GM18520 (cell line): ENCODE measurements at regions not wholly inside any gene's neighbourhood (a gene's known extent, or its start where the extent isn't known, plus 50 kb on each side); places are given as distances from the start of the nearest gene placed in this dataset.
A peak's percentile ranks its signal among the peaks of the same experiment; 100 is the strongest.

Experiments used
- ATAC-seq: cut with Tn5 transposase; IDR thresholded peaks from one replicate; pipeline ENCODE4 v1.9.1; 2021; ENCODE audit not compliant: unreplicated experiment

DNA sequence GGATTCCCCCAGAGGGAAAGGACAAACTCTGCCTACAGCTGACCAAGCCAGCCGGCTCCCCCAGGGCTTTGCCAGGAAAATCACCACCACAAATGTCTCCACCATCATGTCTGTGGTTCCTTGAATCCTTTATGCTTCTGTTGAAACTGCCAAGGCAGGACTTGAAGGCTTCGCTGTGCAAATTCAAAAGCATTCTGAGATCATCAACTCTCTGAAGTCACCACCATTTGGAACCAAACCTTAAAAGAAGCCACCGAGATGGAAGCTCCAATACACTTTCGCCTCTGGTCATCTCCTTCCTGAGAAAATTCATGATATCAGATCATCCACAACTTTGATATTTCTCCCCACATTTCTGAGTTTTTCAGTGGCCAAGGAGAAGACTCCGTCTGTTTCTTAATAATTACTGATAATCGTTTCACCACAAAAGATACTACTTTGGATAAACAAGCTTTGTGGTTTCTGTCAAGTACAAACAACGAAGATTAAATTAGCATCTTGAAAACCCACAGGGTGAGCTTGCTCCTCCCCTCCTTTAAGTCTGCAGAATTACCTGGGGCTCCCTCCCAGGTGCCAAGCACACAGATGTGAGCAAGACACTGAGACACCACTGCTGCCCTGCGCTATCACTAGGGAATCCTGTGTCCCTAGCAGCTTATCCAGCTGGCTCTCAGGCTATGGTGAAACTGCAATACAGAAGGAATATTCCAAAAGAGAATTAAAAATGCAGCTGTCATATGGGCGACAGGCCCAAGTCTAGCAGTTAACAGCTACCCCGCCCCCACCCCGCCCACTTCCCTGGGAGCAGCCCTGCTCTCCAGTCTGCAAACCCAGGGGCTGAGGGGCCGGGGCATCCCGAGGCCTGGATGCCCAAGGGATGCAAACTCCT is 125.0 kb upstream of the TBL1X start:
- no peak for ATAC-seq

DNA sequence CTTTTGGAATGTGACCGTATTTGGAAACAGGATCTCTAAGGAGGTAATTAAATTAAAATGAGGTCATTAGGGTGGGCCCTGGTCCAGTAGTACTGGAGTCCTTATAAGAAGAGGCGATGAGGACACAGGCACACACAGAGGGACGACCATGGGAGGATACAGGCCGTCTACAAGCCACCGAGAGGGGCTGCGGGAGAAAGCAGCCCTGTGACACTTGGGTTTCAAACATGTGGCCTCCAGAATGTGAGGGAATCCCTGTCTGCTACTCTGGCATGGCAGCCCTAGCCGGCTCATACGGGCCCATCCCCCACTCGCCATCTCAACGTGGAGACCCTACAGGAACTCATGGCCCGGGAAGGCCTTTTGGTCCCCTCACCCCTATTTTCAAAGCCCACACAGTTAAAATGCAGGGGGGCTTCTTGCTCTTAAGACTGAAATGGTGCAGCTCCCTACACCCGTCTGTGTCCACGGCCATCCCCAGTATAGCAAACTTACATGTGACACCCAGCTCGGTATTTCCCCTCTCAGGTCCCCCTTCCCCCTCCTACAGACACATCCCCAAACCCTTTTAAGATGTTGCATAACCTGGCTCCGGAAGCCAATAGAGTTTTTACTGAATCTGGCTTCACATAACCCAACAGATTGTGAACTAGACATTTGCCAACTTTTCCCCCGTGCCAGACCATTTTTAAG is 124.1 kb upstream of the TBL1X start:
- no peak for ATAC-seq

DNA sequence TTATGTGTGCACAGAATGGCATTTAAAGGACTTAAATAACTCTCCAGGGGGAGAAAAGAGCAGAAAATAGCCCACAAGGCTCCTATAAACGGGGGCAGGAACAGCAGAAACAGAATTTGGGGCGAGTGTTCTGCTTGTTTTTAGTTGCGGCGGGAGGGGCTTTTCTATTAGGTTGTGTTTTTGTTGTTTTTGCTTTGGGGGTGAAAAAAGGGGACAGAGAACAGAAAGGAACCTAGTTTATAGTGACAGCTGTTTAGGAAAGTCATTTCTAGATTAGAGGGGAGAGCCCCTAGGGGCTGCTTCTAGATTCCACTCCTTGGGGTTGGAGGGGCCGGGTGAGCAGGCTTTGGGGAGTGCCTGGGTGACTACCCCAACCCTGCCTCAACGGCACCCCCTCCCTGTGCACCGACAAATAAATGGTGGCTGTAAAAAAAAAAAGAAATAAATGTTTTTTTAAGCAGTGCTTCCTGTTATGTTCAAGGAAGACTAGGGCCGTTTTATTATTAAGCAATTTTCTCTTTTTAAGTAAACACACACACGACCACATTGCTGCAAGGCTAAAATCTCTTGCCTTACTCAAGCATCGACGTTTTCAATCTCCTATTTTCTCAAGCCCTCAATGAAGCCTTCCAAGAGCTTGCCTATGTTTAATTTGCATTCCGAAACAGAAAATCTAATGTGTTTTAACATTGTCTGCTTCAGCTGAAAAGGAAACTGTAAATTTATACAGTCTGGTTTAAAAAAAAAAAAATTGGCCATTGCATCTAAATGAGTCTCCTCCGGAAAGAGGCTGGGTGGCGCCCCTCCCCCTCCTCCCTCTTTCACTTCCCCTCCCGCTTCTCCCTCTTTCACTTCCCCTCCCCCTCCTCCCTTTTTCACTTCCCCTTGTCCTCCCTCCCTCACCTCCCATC is 123.3 kb upstream of the TBL1X start:
- peak; percentile 75 for ATAC-seq

DNA sequence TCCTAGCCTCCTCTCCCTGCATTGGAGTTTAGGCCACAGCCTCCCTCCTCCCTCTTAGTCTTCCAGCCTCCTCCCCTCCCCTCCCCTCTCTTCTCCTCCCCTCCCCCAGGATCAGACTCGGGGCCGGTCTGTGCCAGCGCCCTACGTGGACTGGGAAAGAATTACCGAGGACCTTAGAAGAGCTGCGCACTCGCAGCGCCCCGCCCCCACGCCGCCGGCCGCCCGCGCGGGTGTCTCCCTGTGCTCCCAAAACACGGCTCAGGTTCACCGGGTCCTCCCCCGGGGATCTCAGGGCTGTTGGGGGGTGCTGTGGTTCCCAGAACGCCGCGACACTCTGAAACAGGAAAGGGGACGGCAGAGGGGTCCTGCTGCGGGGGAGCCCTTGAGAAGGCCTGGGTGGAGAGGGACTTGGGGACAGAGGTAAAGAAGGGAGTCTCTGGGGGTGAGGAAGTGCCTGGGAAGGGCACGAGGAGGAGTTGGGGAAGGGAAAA is 122.3 kb upstream of the TBL1X start:
- no peak for ATAC-seq

DNA sequence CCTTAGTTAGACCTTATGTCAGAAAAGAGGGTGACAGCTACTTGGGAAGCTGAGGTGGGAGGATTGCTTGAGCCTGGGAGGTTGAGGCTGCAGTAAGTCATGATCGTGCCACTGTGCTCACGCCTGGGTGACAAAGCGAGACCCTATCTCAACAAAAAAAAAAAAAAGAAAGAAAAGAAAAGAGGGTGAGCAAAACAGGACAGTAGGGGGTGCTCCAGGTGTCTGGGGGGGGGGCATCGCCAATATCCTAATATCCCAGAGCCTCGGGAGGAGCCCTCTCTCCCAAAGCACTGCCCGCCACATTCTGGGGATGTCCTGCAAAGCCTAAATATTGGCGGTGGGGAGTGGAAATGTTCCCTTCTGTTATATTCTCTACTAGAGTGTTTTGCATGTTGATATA is 120.9 kb upstream of the TBL1X start:
- no peak for ATAC-seq

DNA sequence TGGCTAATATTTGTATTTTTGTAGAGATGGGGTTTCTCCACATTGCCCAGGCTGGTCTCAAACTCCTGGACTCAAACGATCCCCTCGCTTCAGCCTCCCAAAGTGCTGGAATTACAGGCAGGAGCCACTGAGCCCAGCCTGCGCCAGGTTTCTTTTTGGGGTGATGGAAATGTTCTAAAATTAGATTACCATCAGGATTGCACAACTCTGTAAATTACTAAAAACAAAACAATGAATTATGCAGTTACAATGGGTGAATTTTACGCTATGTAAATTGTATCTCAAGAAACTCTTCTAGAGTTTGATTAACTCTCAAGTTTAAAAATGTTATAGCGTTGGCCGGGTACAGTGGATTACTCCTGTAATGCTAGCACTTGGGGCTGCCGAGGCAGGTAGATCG is 118.9 kb upstream of the TBL1X start:
- no peak for ATAC-seq

DNA sequence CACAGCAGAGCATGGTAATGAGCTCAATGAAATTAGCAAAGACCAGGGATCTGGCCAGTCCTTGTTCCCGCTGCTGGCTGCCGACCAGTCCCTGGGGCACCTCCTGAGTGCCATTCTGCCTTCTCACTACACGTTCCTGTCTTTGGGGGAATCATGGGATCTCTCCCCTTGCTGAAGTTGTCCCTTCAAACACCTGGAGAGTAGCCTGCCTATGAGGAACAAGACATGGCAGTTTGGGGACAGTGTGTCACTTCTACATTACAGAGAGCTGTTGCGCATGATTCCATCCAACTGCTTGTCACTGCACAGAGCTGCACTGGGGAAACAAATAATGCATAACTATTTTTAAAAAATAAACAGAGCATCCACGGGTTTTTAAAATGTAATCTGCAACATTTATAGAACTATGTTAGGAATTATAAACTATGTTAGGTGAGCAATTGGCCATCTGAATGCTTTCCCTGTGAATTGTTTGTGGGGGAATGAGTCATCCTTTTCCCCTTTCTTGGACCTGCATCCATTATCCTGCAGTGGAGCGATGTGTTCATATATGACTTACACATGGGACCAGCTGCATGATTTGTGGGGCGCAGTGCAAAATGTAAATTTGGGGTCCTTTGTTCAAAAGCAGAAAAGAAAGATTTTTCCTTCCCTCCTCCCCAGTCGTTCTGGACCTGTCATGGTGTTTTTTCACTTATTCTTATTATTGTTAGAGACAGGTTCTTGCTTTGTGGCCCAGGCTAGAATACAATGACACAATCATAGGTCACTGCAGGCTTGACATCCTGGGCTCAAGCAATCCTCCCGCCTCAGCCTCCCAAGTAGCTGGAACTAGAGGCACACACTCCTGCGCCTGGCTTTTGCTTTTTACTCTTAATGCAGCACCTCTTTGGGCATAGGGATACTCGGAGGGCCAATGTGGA is 115.0 kb upstream of the TBL1X start:
- no peak for ATAC-seq

DNA sequence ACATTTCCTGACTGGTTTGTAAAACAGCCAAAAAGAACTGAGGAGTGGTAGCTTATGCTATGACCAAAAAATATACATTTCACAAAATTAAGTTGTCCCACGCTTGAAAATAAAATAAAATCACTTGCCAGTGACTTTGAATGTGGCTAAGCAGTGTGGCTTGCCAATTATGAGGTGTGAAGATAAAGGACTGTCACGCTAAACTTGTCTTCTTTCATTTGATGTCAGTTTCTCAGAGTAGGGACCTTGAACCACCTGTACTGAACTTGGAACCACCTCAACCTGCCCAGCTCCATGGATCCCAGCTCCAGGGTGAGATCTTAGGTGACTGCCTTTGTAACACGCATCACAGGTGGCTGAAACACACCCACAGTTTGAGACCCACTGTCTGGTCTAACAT is 113.7 kb upstream of the TBL1X start:
- no peak for ATAC-seq

DNA sequence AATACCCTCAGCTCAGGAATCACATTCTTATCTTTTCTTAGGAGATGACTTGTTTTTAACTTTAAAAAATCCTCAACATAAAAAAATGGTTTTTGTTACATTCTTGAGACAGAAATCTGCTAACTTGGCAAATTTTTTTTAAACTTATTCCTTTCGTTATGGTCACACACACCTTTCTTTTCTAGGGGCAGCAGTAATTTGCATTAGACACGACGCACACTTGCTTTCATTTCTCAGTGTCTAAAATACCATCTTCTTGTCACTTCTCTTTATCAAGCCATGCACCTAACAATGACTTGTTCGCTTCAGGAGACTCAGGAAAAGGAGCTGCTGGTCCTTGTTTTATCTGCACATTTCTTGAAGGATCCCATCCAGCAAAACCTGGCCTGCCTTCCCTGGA is 112.6 kb upstream of the TBL1X start:
- peak; percentile 27 for ATAC-seq

DNA sequence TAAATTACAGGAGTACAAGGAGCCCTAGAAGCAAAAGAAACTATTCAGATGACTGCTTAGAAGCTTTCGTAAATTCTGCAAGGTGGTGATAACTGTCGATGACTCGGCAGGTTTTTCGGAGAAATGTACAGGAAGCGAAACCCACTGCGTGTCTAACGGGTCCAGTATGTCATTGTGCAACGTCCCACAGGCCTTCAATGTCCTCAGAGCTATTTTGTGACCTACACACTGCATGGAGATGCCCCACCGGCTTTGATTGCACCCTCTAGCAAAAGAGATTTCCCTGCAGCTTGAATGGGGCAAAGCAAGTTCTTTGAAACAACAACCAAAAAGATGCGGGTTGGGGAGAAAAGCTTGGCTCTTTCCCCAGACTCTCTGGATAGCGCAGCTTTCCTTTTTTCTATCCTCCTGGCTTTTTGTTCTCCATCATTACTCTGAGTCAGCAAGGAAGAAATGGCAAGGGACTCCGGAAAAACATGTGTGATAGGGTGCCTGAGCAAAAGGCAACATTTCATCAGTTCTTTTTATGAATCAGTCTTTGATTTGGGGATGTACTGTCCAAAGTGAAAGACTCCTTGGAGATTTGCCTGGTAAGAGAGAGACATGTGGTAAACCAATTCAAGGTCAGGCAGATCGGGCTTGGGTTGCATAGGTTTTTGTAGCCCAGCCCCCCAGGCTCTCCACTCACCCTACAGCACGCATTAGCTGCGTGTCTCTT is 112.0 kb upstream of the TBL1X start:
- ATAC-seq = peak; percentile 49

DNA sequence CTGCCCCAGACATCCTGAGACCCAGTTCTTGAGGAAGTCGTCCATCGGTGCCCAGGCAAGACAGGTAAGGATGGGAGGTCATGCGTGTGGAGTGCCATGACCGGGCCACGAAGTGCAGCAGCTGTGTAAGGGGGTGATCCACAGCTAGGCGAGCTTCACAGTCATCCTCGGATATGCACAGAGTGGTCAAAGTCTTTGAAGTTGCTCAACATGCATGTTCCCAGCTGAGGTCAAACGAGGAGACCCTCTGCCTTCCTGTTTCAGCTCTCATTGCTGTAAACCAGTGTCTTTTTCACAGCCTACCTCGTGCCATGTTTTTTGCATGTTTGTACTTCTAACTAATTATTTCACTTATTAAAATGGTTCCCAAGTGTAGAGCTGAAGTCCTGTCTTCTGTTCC is 109.9 kb upstream of the TBL1X start:
- no peak for ATAC-seq

DNA sequence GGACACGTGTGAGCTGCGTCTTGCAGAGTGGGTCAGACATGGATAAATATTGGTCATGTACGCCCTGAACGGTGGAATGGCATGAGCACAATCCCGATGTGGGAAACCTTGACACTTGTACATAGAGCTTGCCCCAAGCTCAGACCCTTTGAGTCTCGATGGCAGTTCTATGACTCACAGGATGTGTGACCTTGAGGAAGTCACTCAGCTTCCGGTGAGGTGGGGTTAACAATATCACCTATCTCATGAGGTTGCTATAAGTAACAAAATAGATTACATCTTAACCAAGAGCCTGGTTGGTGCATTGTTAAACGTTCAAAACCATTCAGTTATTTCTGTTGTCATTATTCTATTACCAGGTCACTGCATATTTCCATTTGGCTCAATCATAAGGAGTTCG is 109.1 kb upstream of the TBL1X start:
- no peak for ATAC-seq

DNA sequence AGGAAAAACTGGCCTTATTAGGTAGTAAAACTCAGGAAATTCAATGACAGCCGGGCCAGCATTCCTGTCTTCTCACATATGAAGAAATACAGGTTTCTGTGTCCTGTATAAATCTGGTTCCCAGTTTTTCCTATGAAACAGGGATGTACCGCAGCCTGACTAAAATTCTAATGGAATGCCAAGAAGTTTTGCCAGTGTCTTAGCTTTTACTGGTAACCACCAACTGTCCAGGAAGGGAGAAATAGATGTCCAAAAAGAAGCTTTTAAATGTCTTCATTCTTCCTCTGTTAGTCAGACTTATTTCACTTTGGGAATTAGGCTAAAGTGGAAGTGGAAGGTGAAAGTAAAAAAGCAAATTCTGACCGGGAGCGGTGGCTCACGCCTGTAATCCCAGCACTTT is 108.0 kb upstream of the TBL1X start:
- no peak for ATAC-seq

DNA sequence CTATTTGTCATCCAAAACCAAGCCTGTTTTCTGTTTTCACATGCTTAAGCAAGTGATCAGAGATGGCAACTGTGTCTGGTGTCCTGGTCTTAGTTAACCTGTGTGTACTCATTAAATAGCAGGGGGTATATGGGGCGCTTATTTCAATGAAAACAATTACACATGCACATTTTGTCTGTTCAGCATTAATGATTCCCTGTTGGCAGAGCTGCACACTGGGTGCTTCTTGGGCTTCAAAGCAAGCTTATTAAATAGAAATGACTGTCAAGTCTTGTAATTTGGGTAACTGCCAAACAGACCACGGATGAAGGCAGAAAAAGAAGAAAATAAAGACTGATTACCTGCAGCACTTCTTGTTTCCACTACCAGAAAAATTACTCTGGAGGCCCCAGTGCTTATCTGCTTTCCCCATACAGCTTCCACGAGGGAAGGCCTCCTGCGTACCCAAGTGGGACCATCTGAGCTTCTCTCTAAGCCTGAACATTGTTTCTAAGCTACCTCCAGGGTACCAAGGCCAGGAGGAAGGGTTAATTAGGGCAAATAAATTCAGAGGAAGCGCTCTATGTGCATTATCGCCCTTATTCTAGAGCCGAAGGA is 107.2 kb upstream of the TBL1X start:
- ATAC-seq = no peak

DNA sequence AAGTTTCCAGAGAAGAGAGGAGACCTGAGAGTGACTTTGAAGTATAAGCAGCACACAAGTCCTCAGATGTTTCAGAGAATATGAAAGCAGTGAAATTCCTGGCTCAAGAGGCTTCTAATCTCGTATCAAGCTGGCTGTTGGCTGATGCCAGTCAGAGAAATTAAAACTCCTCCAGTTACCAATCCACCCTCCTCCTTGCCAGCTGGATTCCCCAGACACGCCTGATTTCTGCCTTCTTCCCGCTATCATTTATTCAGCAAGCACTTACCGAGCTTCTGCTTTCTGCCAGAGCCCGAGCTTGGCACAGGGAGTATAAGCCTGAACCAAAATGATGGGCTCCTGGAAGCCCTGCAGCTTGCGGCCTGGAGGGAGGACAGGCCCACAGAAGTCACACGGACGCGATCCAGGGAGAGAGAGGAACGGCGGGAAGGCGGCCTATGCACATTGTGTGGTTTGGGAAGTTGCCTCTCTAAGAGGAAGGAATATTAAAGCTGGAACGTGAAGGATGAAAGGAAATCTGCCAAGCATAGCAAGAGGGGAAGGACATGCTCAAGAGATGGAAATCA is 102.4 kb upstream of the TBL1X start:
- no peak for ATAC-seq

DNA sequence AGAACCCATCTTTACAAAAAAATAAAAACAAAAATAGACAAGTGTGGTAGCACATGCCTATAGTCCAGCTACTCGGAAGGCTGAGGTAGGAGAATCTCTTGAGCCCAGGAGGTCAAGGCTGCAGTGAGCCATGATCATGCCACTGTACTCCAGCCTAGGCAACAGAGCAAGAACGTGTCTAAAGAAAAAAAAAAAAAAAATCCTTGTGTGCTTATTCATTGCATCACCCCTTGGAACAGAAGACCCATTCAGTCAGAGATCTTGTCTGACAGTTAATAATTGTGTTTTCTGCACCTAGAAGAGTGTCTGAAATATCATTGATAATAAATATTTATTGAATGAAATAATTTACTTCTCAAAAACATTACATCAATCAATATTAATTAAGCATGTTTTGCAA is 97.4 kb upstream of the TBL1X start:
- ATAC-seq = no peak

DNA sequence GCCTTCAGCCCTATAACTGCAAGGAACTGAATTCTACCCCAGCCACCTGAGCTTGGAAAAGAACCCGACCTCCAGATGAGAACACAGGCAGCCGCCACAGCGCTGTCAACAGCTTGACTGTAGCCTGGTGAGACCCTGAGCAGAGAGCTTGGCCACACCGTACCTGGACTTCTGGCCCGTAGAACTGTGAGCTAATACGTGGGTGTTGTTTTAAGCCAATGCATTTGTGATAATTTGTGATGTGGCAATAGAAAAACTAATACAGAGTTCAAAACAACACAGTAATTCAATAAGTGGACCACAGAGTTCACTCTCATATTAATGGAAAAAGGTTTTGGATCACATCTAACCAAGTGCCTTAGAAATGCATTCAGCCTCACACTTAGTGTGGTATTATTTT is 96.6 kb upstream of the TBL1X start:
- ATAC-seq = no peak

DNA sequence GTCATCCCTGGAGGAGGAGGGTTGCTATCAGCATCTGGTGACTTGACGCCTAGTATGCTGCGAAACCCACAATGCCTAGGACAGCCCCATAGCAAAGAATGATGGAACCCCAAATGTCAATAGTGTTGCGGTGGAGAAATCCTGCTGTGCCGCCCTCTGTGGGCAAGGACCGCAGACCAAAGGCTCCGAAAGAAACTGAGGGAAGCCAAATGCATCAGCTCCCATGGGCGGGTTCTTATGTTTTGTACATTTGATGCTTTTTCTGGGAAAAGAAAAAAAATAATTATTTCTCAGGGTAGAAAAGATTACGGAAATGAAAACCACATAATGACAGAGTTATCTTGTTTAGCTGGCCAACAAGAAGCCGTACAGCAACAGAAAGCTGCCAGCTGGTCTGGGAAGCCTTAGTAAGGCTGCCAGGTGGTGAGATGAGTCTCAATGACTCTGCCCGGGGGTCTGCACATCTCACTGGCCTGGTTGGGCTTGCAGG is 95.0 kb upstream of the TBL1X start:
- ATAC-seq = no peak

DNA sequence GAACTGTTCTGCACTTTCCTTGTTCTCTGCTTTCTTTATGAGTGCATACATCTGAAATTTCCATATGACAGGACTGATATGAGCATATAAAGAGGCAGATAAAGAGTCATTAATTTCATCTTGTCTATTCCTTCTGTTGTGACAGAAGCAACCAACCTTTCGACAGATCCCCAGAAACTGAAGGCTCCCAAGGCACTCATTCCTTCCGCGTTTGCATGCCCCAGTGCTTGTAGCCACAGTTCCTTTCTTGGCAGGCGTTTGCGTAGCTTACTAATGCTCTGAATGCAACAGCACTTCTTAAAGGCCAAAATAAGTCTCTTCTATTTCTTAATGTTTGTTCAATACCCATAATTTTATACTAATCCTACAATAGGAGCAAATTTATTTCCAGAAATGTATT is 94.0 kb upstream of the TBL1X start:
- ATAC-seq = no peak
